HG03196 (cell line): ENCODE measurements at regions not wholly inside any gene's neighbourhood (a gene's known extent, or its start where the extent isn't known, plus 50 kb on each side); places are given as distances from the start of the nearest gene placed in this dataset.
"Not testable (repeated sequence)": the region's sequence is repeated elsewhere in the genome, so short reads cannot be mapped to it uniquely, and the experiment has no call there.

Experiments used
- ATAC-seq: cut with Tn5 transposase; IDR thresholded peaks from one replicate; pipeline ENCODE4 v1.9.1; 2021; ENCODE audit not compliant: unreplicated experiment

GRCh38 chr5:52603778-52604554, 183.8 kb upstream of the ITGA1 start:
- no peak for ATAC-seq

- ATAC-seq, result no peak
Observed at GRCh38 chr5:52605317-52606313, 182.1 kb upstream of the ITGA1 start.

- no peak for ATAC-seq
Observed at GRCh38 chr5:52607227-52607824, 180.4 kb upstream of the ITGA1 start.

GRCh38 chr5:52620315-52620714, 167.4 kb upstream of the ITGA1 start:
- ATAC-seq, result no peak

GRCh38 chr5:52623291-52623690, 164.4 kb upstream of the ITGA1 start:
- ATAC-seq, result no peak

- ATAC-seq, result no peak
Observed at GRCh38 chr5:52624291-52624690, 163.4 kb upstream of the ITGA1 start.

- no peak for ATAC-seq
Observed at GRCh38 chr5:52626312-52626711, 161.4 kb upstream of the ITGA1 start.

GRCh38 chr5:52627740-52628139, 160.0 kb upstream of the ITGA1 start:
- no peak for ATAC-seq

GRCh38 chr5:52632281-52632680, 155.4 kb upstream of the ITGA1 start:
- no peak for ATAC-seq

- not testable (repeated sequence) for ATAC-seq
Observed at GRCh38 chr5:52634171-52634570, 153.5 kb upstream of the ITGA1 start.

- no peak for ATAC-seq
Observed at GRCh38 chr5:52638732-52639131, 149.0 kb upstream of the ITGA1 start.

- ATAC-seq, result no peak
Observed at GRCh38 chr5:52648726-52649125, 139.0 kb upstream of the ITGA1 start.

- no peak for ATAC-seq
Observed at GRCh38 chr5:52655163-52655562, 132.6 kb upstream of the ITGA1 start.

GRCh38 chr5:52656569-52657246, 131.0 kb upstream of the ITGA1 start:
- no peak for ATAC-seq

GRCh38 chr5:52657247-52657645, 130.5 kb upstream of the ITGA1 start:
- ATAC-seq, result no peak

GRCh38 chr5:52658246-52658645, 129.5 kb upstream of the ITGA1 start:
- no peak for ATAC-seq

GRCh38 chr5:52660621-52661020, 127.1 kb upstream of the ITGA1 start:
- ATAC-seq, result no peak

GRCh38 chr5:52661903-52662595, 125.7 kb upstream of the ITGA1 start:
- no peak for ATAC-seq

- ATAC-seq, result no peak
Observed at GRCh38 chr5:52665559-52665958, 122.2 kb upstream of the ITGA1 start.

GRCh38 chr5:52668139-52668538, 119.6 kb upstream of the ITGA1 start:
- ATAC-seq, result no peak
